H1 (cell line): ENCODE measurements at regions not wholly inside any gene's neighbourhood (a gene's known extent, or its start where the extent isn't known, plus 50 kb on each side); places are given as distances from the start of the nearest gene placed in this dataset.

Experiments used
- CTCF ChIA-PET: fragments of 300-600 bp; sonication (Branson Sonifier 250); formaldehyde crosslinking; loops from one replicate; lab custom pipeline; 2021; ENCODE audit not compliant: partially characterized antibody; lab: Charles Lee
- POLR2A ChIA-PET: fragments of 300-600 bp; sonication (Branson Sonifier 250); formaldehyde crosslinking; loops from one replicate; lab custom pipeline; 2021; ENCODE audit warnings: inconsistent platforms; ENCODE audit not compliant: partially characterized antibody; lab: Charles Lee
- DNase-seq, 2 experiments: peaks; one replicate each; pipeline versions ENCODE4 v3.0.0 to v3.0.0-alpha.2; 2010 to 2022; ENCODE audit warnings: low spot score in 2 of 2, low read depth in 1 of 2, mixed read lengths in 1 of 2
- FAIRE-seq: peaks from 2 replicates; lab custom pipeline; 2011; peaks lifted over from hg19 to GRCh38; lab: Jason Lieb, UNC
- H2AFZ ChIP-seq: 2 replicates; pipeline ENCODE4 v1.8.1; 2012; ENCODE audit warnings: low read length, inconsistent platforms
- H2AK5ac ChIP-seq: 2 replicates; pipeline ENCODE4 v1.6.1; 2013; ENCODE audit warnings: low read depth, low read length
- H2BK120ac ChIP-seq: replicated peaks from 2 replicates; pipeline ENCODE3; 2013; ENCODE audit warnings: low read depth, low read length, inconsistent platforms
- H2BK12ac ChIP-seq: 2 replicates; pipeline ENCODE4 v1.6.1; 2013; ENCODE audit warnings: low read depth, low read length
- H2BK15ac ChIP-seq: 2 replicates; pipeline ENCODE4 v1.6.1; 2013; ENCODE audit warnings: low read length
- H2BK20ac ChIP-seq: 2 replicates; pipeline ENCODE4 v1.6.1; 2013; ENCODE audit warnings: low read length
- H2BK5ac ChIP-seq: 2 replicates; pipeline ENCODE4 v1.6.1; 2013; ENCODE audit warnings: low read depth, low read length
- H3K14ac ChIP-seq: 2 replicates; pipeline ENCODE4 v1.6.1; 2013; ENCODE audit warnings: inconsistent platforms; ENCODE audit not compliant: insufficient read length
- H3K18ac ChIP-seq: 2 replicates; pipeline ENCODE4 v1.6.1; 2013; ENCODE audit warnings: low read length; ENCODE audit errors: extremely low read depth
- H3K23ac ChIP-seq: 2 replicates; pipeline ENCODE4 v1.6.1; 2013; ENCODE audit warnings: inconsistent platforms; ENCODE audit not compliant: insufficient read length
- H3K23me2 ChIP-seq: 2 replicates; pipeline ENCODE4 v1.6.1; 2013; ENCODE audit warnings: low read depth, low read length
- H3K27ac ChIP-seq: 2 replicates; pipeline ENCODE4 v1.6.1; 2011; ENCODE audit warnings: low read depth, low read length, inconsistent platforms
- H3K27me3 ChIP-seq, 4 experiments: replicated peaks in 1 of 4; 1 replicate in 1 of 4; 2 replicates in 3 of 4; pipeline versions ENCODE4 v1.6.1 to v1.8.1; 2011 to 2013; ENCODE audit warnings: low read length in 3 of 4, mild to moderate bottlenecking in 3 of 4, inconsistent platforms in 2 of 4, mixed read lengths in 2 of 4, moderate library complexity in 1 of 4; ENCODE audit not compliant: control insufficient read depth in 3 of 4, insufficient read depth in 3 of 4; ENCODE audit errors: extremely low read depth in 1 of 4
- H3K36me3 ChIP-seq, 4 experiments: 2 replicates each; pipeline versions ENCODE4 v1.6.1 to v1.8.1; 2011 to 2013; ENCODE audit warnings: mild to moderate bottlenecking in 4 of 4, low read length in 3 of 4, moderate library complexity in 2 of 4, control low read depth in 1 of 4, inconsistent platforms in 1 of 4; ENCODE audit not compliant: insufficient read depth in 4 of 4, control insufficient read depth in 2 of 4
- H3K4ac ChIP-seq: replicated peaks from 2 replicates; pipeline ENCODE3; 2013; ENCODE audit warnings: low read length, low read depth, mixed read lengths, inconsistent platforms; ENCODE audit not compliant: insufficient read length
- H3K4me1 ChIP-seq, 4 experiments: replicated peaks in 1 of 4; 1 replicate in 1 of 4; 2 replicates in 3 of 4; pipeline versions ENCODE4 v1.6.1 to v1.8.1; 2011 to 2013; ENCODE audit warnings: low read length in 3 of 4, inconsistent platforms in 2 of 4, mixed read lengths in 1 of 4; ENCODE audit not compliant: insufficient read depth in 4 of 4, control insufficient read depth in 3 of 4
- H3K4me2 ChIP-seq, 2 experiments: 2 replicates each; pipeline versions ENCODE4 v1.6.1 to v1.8.1; 2011 to 2013; ENCODE audit warnings: low read depth in 2 of 2, low read length in 2 of 2, control low read depth in 1 of 2, inconsistent platforms in 1 of 2, mild to moderate bottlenecking in 1 of 2; ENCODE audit not compliant: insufficient read depth in 1 of 2
- H3K4me3 ChIP-seq, 4 experiments: fragments of 200-600, 300-600 bp in 1 of 4; sonication (generic), shearing (Covaris generic), sonication (Bioruptor Twin) in 1 of 4; 2 replicates each; pipeline versions ENCODE4 v1.5.1 to v1.8.1; 2011 to 2016; ENCODE audit warnings: low read length in 4 of 4, low read depth in 3 of 4, control low read depth in 2 of 4, inconsistent platforms in 2 of 4, mild to moderate bottlenecking in 2 of 4, mixed read lengths in 1 of 4, moderate library complexity in 1 of 4; ENCODE audit not compliant: insufficient read depth in 2 of 4; ENCODE audit errors: extremely low read depth in 1 of 4
- H3K56ac ChIP-seq: replicated peaks from 2 replicates; pipeline ENCODE3; 2013; ENCODE audit warnings: low read depth, mild to moderate bottlenecking, mixed read lengths, low read length, inconsistent platforms; ENCODE audit not compliant: insufficient read length
- H3K79me1 ChIP-seq: 2 replicates; pipeline ENCODE4 v1.6.1; 2013; ENCODE audit warnings: low read depth, low read length, control low read depth
- H3K79me2 ChIP-seq, 2 experiments: 2 replicates each; pipeline versions ENCODE4 v1.6.1 to v1.8.1; 2012 to 2013; ENCODE audit warnings: low read length in 2 of 2, mild to moderate bottlenecking in 2 of 2, inconsistent platforms in 1 of 2; ENCODE audit not compliant: insufficient read depth in 2 of 2, control insufficient read depth in 1 of 2
- H3K9ac ChIP-seq, 4 experiments: replicated peaks in 1 of 4; 1 replicate in 1 of 4; 2 replicates in 3 of 4; pipeline versions ENCODE4 v1.6.1 to v1.8.1; 2011 to 2013; ENCODE audit warnings: low read depth in 3 of 4, low read length in 3 of 4, control low read depth in 2 of 4, mild to moderate bottlenecking in 2 of 4, moderate library complexity in 2 of 4, inconsistent platforms in 1 of 4; ENCODE audit errors: extremely low read depth in 1 of 4
- H3K9me3 ChIP-seq, 2 experiments: 2 replicates each; pipeline versions ENCODE4 v1.6.1 to v1.8.1; 2012 to 2013; ENCODE audit warnings: mild to moderate bottlenecking in 2 of 2, moderate library complexity in 2 of 2, control low read depth in 1 of 2, inconsistent platforms in 1 of 2, low read depth in 1 of 2, low read length in 1 of 2, mixed read lengths in 1 of 2; ENCODE audit not compliant: insufficient read depth in 2 of 2
- H4K20me1 ChIP-seq, 2 experiments: replicated peaks in 1 of 2; 2 replicates each; pipeline versions ENCODE3 to v1.8.1; 2011 to 2013; ENCODE audit warnings: inconsistent platforms in 2 of 2, low read length in 2 of 2, mild to moderate bottlenecking in 1 of 2; ENCODE audit not compliant: insufficient read depth in 2 of 2, control insufficient read depth in 1 of 2
- H4K5ac ChIP-seq: 2 replicates; pipeline ENCODE4 v1.6.1; 2013; ENCODE audit warnings: low read length, low read depth, mixed read lengths, inconsistent platforms; ENCODE audit not compliant: insufficient read length
- H4K8ac ChIP-seq: 2 replicates; pipeline ENCODE4 v1.8.0; 2013; ENCODE audit warnings: mild to moderate bottlenecking, moderate library complexity, low read length, inconsistent platforms; ENCODE audit not compliant: insufficient read depth; ENCODE audit errors: extremely low read depth
- H4K91ac ChIP-seq: replicated peaks from 2 replicates; pipeline ENCODE3; 2013; ENCODE audit warnings: low read length, mixed read lengths, inconsistent platforms; ENCODE audit not compliant: insufficient read length
- CHD2 ChIP-seq: IDR thresholded peaks from 2 replicates; pipeline ENCODE4 v1.6.1; 2012; ENCODE audit warnings: low read length, improper control_type of control experiment
- CREB1 ChIP-seq: IDR thresholded peaks from 2 replicates; pipeline ENCODE4 v1.6.1; 2012; ENCODE audit warnings: inconsistent platforms
- GTF2F1 ChIP-seq: IDR thresholded peaks from 2 replicates; pipeline ENCODE4 v1.6.1; 2012; ENCODE audit warnings: low read depth, low read length, improper control_type of control experiment, borderline replicate concordance
- JUND ChIP-seq: IDR thresholded peaks from 2 replicates; pipeline ENCODE4 v1.6.1; 2011; ENCODE audit warnings: mild to moderate bottlenecking, improper control_type of control experiment, low read length
- NRF1 ChIP-seq: IDR thresholded peaks from 2 replicates; pipeline ENCODE4 v1.6.1; 2011; ENCODE audit warnings: mild to moderate bottlenecking, low read depth, low read length, improper control_type of control experiment
- RBBP5 ChIP-seq: IDR thresholded peaks from 2 replicates; pipeline ENCODE4 v1.7.1; 2012; ENCODE audit warnings: low read depth, mild to moderate bottlenecking, inconsistent platforms, low read length, moderate library complexity, borderline replicate concordance
- SIN3A ChIP-seq, 2 experiments: IDR thresholded peaks in 1 of 2; conservative IDR thresholded peaks in 1 of 2; 2 replicates each; pipeline ENCODE4 v1.6.1; 2011 to 2012; ENCODE audit warnings: low read length in 2 of 2, improper control_type of control experiment in 1 of 2, low read depth in 1 of 2, mild to moderate bottlenecking in 1 of 2
- SIRT6 ChIP-seq: IDR thresholded peaks from one replicate; pipeline ENCODE4 v1.7.1; 2012; ENCODE audit warnings: low read length, inconsistent platforms
- SP1 ChIP-seq: IDR thresholded peaks from 2 replicates; pipeline ENCODE4 v1.6.1; 2011; ENCODE audit warnings: low read depth, low read length
- YY1 ChIP-seq: IDR thresholded peaks from 2 replicates; pipeline ENCODE4 v1.6.1; 2011; ENCODE audit warnings: low read depth, mild to moderate bottlenecking, low read length
- WGBS, 2 experiments: shearing (Covaris generic) in 1 of 2; methylation state at CpG; one replicate each; pipeline versions ENCODE4 v1.1.6 to v1.1.7; 2013 to 2015; ENCODE audit warnings: low lambda C conversion rate in 2 of 2, mixed read lengths in 2 of 2, inconsistent platforms in 1 of 2, low coverage in 1 of 2, missing lambda C conversion rate in 1 of 2; ENCODE audit not compliant: insufficient replicate concordance in 2 of 2, insufficient coverage in 1 of 2, insufficient read length in 1 of 2; ENCODE audit errors: extremely low coverage in 1 of 2, missing lambda C conversion rate in 1 of 2; 5-methylcytosine and 5-hydroxymethylcytosine counted together
- TF ChIP-seq, protein P1 (sequence below), 3 experiments: IDR thresholded peaks; 1 replicate in 2 of 3; 2 replicates in 1 of 3; pipeline versions ENCODE4 v1.5.1 to v1.6.1; 2011; ENCODE audit warnings: low read length in 3 of 3, mild to moderate bottlenecking in 3 of 3, inconsistent platforms in 2 of 3, low read depth in 1 of 3, moderate library complexity in 1 of 3; ENCODE audit not compliant: insufficient read depth in 1 of 3; ENCODE audit errors: control extremely low read depth in 1 of 3

DNA sequence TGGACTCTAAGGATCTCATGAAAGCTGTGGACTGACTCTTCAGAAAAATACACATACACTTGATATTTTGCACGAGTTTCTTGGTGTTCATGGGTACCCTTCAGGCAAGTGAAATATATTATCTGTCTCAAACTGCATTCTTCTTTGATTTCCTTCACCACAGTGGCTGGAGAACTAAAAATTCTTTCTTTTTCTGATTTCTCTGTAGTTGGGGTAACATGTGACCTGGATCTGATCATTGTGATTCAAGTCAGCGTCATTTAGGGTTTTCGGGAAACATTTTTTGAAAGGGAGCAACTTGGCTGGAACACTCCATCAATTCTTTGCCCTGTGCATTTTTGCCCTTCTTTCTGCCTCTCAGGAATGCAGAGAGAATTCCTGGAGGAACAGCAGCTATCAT lies 205.8 kb downstream of the OR2B2 start:
- Histone ChIP-seq H4K20me1 (no peaks in the 10 kb centered on the region), H2BK120ac (no peak overlapping the region), H3K4ac (no peak overlapping the region), H4K8ac (no peak overlapping the region), H3K79me1 (no peaks in the 10 kb centered on the region; the same call in 1 of the 2 replicates), H2BK20ac (no peak overlapping the region), H3K23me2 (no peaks in the 10 kb centered on the region; the same call in 1 of the 2 replicates), H2BK5ac (no peak overlapping the region), H3K56ac (no peak overlapping the region), H3K23ac (no peak overlapping the region), H3K4me3 (no peak overlapping the region), H3K4me1 (no peaks in the 10 kb centered on the region), H3K4me2 (no peak overlapping the region), H2AFZ (no peak overlapping the region), H2BK15ac (no peak overlapping the region), H4K5ac (no peak overlapping the region), H2AK5ac (no peak overlapping the region), H2BK12ac (no peak overlapping the region), H3K27me3 (no peaks in the 10 kb centered on the region), H3K18ac (no peak overlapping the region), H3K36me3 (peaks cover 0 to 12% (median 6%) of the 10 kb centered on the region in 4 experiments; a peak in 6 of 8 replicates), H3K9me3 (no peaks in the 10 kb centered on the region), H3K9ac (no peak overlapping the region), H3K79me2 (no peaks in the 10 kb centered on the region), H3K14ac (no peak overlapping the region), H4K91ac (no peak overlapping the region), H3K27ac (no peak overlapping the region)
- DNase-seq (no peak), FAIRE-seq (no peak)
- POLR2A ChIA-PET: no interaction called here
- 98% methylated on average over 3 of the region's 3 CpGs; no CpG with 5 or more reads in 1 of the 2 experiments for WGBS, 2 experiments
- CTCF ChIA-PET: no interaction called here
- no peak for TF ChIP-seq YY1
- TF ChIP-seq, protein P1, sequence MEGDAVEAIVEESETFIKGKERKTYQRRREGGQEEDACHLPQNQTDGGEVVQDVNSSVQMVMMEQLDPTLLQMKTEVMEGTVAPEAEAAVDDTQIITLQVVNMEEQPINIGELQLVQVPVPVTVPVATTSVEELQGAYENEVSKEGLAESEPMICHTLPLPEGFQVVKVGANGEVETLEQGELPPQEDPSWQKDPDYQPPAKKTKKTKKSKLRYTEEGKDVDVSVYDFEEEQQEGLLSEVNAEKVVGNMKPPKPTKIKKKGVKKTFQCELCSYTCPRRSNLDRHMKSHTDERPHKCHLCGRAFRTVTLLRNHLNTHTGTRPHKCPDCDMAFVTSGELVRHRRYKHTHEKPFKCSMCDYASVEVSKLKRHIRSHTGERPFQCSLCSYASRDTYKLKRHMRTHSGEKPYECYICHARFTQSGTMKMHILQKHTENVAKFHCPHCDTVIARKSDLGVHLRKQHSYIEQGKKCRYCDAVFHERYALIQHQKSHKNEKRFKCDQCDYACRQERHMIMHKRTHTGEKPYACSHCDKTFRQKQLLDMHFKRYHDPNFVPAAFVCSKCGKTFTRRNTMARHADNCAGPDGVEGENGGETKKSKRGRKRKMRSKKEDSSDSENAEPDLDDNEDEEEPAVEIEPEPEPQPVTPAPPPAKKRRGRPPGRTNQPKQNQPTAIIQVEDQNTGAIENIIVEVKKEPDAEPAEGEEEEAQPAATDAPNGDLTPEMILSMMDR (IDR thresholded peaks at IDR 0.05; ENCODE audit: control extremely low read depth in 1 of 3, insufficient read depth in 1 of 3, low read depth in 1 of 3, low read length in 3 of 3): no peak
- TF ChIP-seq SP1: no peak
- TF ChIP-seq RBBP5: no peak
- no peak for TF ChIP-seq CHD2
- TF ChIP-seq JUND: no peak
- no peak for TF ChIP-seq CREB1
- TF ChIP-seq SIN3A (conservative IDR thresholded peaks at IDR 0.05 in 1 of 2, IDR thresholded peaks at IDR 0.05 in 1 of 2; ENCODE audit: low read depth in 1 of 2, low read length in 2 of 2): no peak
- TF ChIP-seq NRF1: no peak
- TF ChIP-seq GTF2F1: no peak
- TF ChIP-seq SIRT6: no peak
